ENCODE measurements at regions not wholly inside any gene's neighbourhood (a gene's known extent, or its start where the extent isn't known, plus 50 kb on each side); places are given as distances from the start of the nearest gene placed in this dataset.

DNA sequence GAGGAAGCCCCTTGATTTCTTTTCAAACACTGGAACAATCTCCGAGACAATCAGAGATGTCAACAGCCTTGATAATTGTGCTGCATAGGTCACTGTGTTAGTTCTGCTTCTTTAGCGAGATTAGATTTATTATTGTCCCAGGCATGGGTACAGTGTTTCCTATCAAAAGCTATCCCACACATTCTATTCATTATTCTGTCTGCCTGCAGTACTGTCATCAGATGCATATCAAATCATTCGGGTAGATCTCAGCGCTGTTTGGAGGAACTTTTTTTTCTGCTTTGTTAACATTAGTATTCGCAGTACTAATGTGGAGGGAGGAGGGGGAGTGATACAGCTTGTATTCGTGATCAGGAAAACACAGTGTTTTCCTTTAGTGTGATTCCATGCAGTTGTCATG lies 208.0 kb downstream of the C11orf91 start:
- Histone ChIP-seq H3K9me3 (no peaks in the 10 kb centered on the region), H3K36me3 (no peaks in the 10 kb centered on the region), H3K4me1 (no peaks in the 10 kb centered on the region), H3K27me3 (peaks cover 0 to 5% (median 0%) of the 10 kb centered on the region in 3 donors), H3K4me3 (no peak overlapping the region), H3K27ac (no peak overlapping the region)
- in situ Hi-C loops (cut with MboI; ENCODE audit: low sequenced_read_pairs in 4 of 4) (no loop called here), intact Hi-C loops (cut with DNase I; ENCODE audit: low total_unique reads) (no loop called here)
- TF ChIP-seq POLR2A (IDR thresholded peaks at IDR 0.05) (no peak), CTCF (IDR thresholded peaks at IDR 0.05 in 4 of 5, conservative IDR thresholded peaks at IDR 0.05 in 1 of 5) (no peak)
- DNase-seq (no peak), ATAC-seq (no peak)

DNA sequence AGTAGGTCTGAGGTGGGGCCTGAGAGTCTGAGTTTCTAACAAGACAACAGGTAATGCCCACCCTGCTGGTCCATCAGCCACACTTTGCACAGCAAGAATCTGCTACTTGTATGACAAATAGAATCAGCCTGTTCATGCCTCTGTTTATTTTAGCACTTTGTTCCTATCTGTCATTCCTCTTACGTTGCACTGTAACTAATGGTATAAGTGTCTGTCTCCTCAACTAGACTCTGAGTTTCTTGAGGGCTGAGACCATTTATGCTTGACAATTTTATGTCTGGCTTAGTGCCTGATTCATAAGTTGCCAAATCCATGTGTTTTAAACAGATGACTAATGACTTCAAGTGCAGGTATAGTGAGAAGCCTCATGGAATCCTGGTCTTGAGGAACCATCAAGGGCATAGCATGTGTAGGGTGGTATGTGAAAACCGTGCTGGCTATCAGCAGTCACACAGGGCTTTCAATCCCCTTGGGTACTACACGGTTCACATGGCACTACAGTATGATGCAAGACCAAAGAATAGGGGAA lies 209.7 kb downstream of the C11orf91 start:
- Histone ChIP-seq H3K9me3 (no peaks in the 10 kb centered on the region), H3K36me3 (no peaks in the 10 kb centered on the region), H3K27ac (no peak overlapping the region), H3K4me1 (no peaks in the 10 kb centered on the region), H3K27me3 (peaks cover 0 to 5% (median 0%) of the 10 kb centered on the region in 3 donors), H3K4me3 (no peak overlapping the region)
- DNase-seq, result no peak
- in situ Hi-C loops (cut with MboI; ENCODE audit: low sequenced_read_pairs in 4 of 4), result no loop called here
- TF ChIP-seq POLR2A (IDR thresholded peaks at IDR 0.05), result no peak
- TF ChIP-seq CTCF (IDR thresholded peaks at IDR 0.05 in 4 of 5, conservative IDR thresholded peaks at IDR 0.05 in 1 of 5), result no peak
- intact Hi-C loops (cut with DNase I; ENCODE audit: low total_unique reads), result no loop called here
- no peak for ATAC-seq

GRCh38 chr11:33488971-33489370 lies 211.7 kb downstream of the C11orf91 start:
- intact Hi-C loops (cut with DNase I; ENCODE audit: low total_unique reads), result no loop called here
- no peak for TF ChIP-seq CTCF (IDR thresholded peaks at IDR 0.05 in 4 of 5, conservative IDR thresholded peaks at IDR 0.05 in 1 of 5)
- TF ChIP-seq POLR2A (IDR thresholded peaks at IDR 0.05), result no peak
- Histone ChIP-seq H3K27ac (no peak overlapping the region), H3K4me3 (no peak overlapping the region), H3K9me3 (no peaks in the 10 kb centered on the region), H3K27me3 (peaks cover 0 to 5% (median 4%) of the 10 kb centered on the region in 3 donors), H3K36me3 (no peaks in the 10 kb centered on the region), H3K4me1 (no peaks in the 10 kb centered on the region)
- DNase-seq (no peak), ATAC-seq (no peak)
- in situ Hi-C loops (cut with MboI; ENCODE audit: low sequenced_read_pairs in 4 of 4), result no loop called here

DNA sequence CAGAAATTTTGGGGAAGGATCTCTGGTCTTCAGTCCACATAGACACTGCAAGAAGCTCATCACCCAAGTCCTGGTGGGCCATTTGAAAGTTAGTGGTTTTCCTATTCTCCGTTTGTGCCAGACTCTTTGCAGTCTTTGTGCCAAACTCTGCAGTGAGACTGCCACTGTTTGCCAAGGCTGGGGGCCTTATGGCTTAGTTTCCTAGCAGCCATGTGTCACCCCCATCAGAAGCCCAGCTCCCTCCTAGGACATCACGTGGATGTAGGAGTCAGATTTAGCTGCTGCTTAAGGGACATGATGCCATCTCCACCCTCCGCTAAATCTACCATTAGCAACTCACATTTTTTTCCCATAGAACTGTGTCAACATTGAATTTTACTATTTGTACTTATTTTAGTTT lies 220.0 kb downstream of the C11orf91 start:
- Histone ChIP-seq H3K9me3 (no peaks in the 10 kb centered on the region), H3K27ac (no peak overlapping the region), H3K36me3 (no peaks in the 10 kb centered on the region), H3K27me3 (peaks cover 0 to 12% (median 0%) of the 10 kb centered on the region in 3 donors), H3K4me3 (no peak overlapping the region), H3K4me1 (no peaks in the 10 kb centered on the region)
- intact Hi-C loops (cut with DNase I; ENCODE audit: low total_unique reads), result no loop called here
- in situ Hi-C loops (cut with MboI; ENCODE audit: low sequenced_read_pairs in 4 of 4), result no loop called here
- TF ChIP-seq CTCF (IDR thresholded peaks at IDR 0.05 in 4 of 5, conservative IDR thresholded peaks at IDR 0.05 in 1 of 5) (no peak), POLR2A (IDR thresholded peaks at IDR 0.05) (no peak)
- no peak for DNase-seq
- ATAC-seq, result no peak

DNA sequence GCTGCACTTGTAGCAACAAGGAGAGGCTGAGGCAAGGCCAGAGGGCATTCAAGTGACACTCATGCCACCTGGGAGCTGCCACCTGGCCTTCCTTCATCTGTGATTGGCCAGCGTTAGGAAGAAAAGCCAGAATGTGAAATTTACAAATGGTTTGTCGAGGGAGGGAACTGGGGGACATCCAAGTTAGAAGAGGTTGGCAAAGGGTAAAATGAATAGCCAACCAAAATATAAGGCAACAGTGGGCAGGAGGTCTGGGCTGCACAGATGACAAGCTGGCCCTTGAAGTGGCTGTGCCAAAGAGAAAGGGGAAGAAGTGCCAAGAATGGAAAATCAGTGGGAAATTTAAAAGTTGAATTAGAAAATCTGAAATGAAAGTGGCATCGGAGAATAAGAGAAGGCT lies 221.4 kb downstream of the C11orf91 start:
- H3K27me3 ChIP-seq, result peaks cover 0 to 8% (median 0%) of the 10 kb centered on the region in 3 donors
- ATAC-seq, result no peak
- TF ChIP-seq POLR2A (IDR thresholded peaks at IDR 0.05), result no peak
- no peak for TF ChIP-seq CTCF (IDR thresholded peaks at IDR 0.05 in 4 of 5, conservative IDR thresholded peaks at IDR 0.05 in 1 of 5)
- no peaks in the 10 kb centered on the region for H3K9me3 ChIP-seq
- H3K4me1 ChIP-seq, result no peaks in the 10 kb centered on the region
- no peak overlapping the region for H3K27ac ChIP-seq
- H3K36me3 ChIP-seq, result no peaks in the 10 kb centered on the region
- DNase-seq, result no peak
- H3K4me3 ChIP-seq, result no peak overlapping the region
- in situ Hi-C loops (cut with MboI; ENCODE audit: low sequenced_read_pairs in 4 of 4), result no loop called here
- intact Hi-C loops (cut with DNase I; ENCODE audit: low total_unique reads), result no loop called here

Data from gastrocnemius medialis (tissue), 4 donors.